A549 (cell line): ENCODE measurements at regions not wholly inside any gene's neighbourhood (a gene's known extent, or its start where the extent isn't known, plus 50 kb on each side); places are given as distances from the start of the nearest gene placed in this dataset.

Experiments used
- ATAC-seq, 2 experiments: fragments of 200-7000 bp in 1 of 2; fragments of >200 bp in 1 of 2; cut with Nextera tagmentation in 1 of 2; cut with Tn5 transposase in 1 of 2; 3 replicates each; pipeline versions ENCODE4 v1.8.0 to v1.9.1; 2018 to 2020; ENCODE audit warnings: mild to moderate bottlenecking in 1 of 2, moderate library complexity in 1 of 2
- CTCF ChIA-PET: fragments of 300-600 bp; sonication (Branson Sonifier 250); formaldehyde crosslinking; extraction: SDS; loops from one replicate; lab custom pipeline; 2021; ENCODE audit warnings: antibody characterized with exemption, inconsistent platforms; lab: Yijun Ruan, JAX
- POLR2A ChIA-PET: fragments of 350-600 bp; formaldehyde crosslinking; extraction: SDS; loops from one replicate; lab custom pipeline; 2021; ENCODE audit warnings: antibody characterized with exemption, inconsistent platforms; lab: Yijun Ruan, JAX
- DNase-seq, 2 experiments: peaks; one replicate each; pipeline versions ENCODE4 v3.0.0 to v3.0.0-alpha.2; 2011 to 2016; ENCODE audit warnings: low read depth in 1 of 2, low spot score in 1 of 2
- FAIRE-seq: peaks from 2 replicates; lab custom pipeline; 2011; peaks lifted over from hg19 to GRCh38; lab: Jason Lieb, UNC
- H3K27ac ChIP-seq, 2 experiments: fragments of >200 bp; sonication (Bioruptor Twin); formaldehyde crosslinking; 3 replicates each; pipeline ENCODE4 v1.5.1; 2016 to 2017
- H3K4me1 ChIP-seq: fragments of >200 bp; sonication (Bioruptor Twin); formaldehyde crosslinking; 3 replicates; pipeline ENCODE4 v1.6.1; 2016
- H3K4me2 ChIP-seq: fragments of >200 bp; sonication (Bioruptor Twin); formaldehyde crosslinking; 3 replicates; pipeline ENCODE4 v1.6.1; 2016
- H3K4me3 ChIP-seq: fragments of >200 bp; sonication (Bioruptor Twin); formaldehyde crosslinking; 3 replicates; pipeline ENCODE4 v1.5.1; 2016
- H3K9me3 ChIP-seq: fragments of >200 bp; sonication (Bioruptor Twin); formaldehyde crosslinking; 3 replicates; pipeline ENCODE4 v1.6.1; 2016
- ATOH8 ChIP-seq: fragments of 250-450 bp; sonication (Bioruptor Pico); IDR thresholded peaks from 2 replicates; pipeline ENCODE4 v1.5.0; 2020; ENCODE audit warnings: low read depth, mild to moderate bottlenecking, moderate library complexity
- BHLHE40 ChIP-seq: IDR thresholded peaks from 2 replicates; pipeline ENCODE4 v1.6.1; 2012; ENCODE audit warnings: low read depth, low read length, inconsistent platforms
- CEBPB ChIP-seq, 2 experiments: fragments of >200 bp in 1 of 2; sonication (Bioruptor Twin) in 1 of 2; formaldehyde crosslinking in 1 of 2; IDR thresholded peaks; 2 replicates each; pipeline ENCODE4 v1.6.1; 2012 to 2016
- CTCF ChIP-seq: fragments of >200 bp; sonication (Bioruptor Twin); formaldehyde crosslinking; IDR thresholded peaks from 3 replicates; pipeline ENCODE4 v1.5.1; 2016
- EHF ChIP-seq: fragments of 250-450 bp; sonication (Bioruptor Pico); IDR thresholded peaks from 2 replicates; pipeline ENCODE4 v1.5.0; 2020; ENCODE audit warnings: mild to moderate bottlenecking
- ESRRA ChIP-seq: fragments of 150-350 bp; IDR thresholded peaks from 2 replicates; pipeline ENCODE4 v1.6.1; 2014; ENCODE audit warnings: mild to moderate bottlenecking, low read length, borderline replicate concordance
- FOSB ChIP-seq: fragments of 250-450 bp; sonication (Bioruptor Pico); IDR thresholded peaks from 2 replicates; pipeline ENCODE4 v1.5.0; 2020; ENCODE audit warnings: mild to moderate bottlenecking, moderate library complexity
- HEYL ChIP-seq: fragments of 250-450 bp; sonication (Bioruptor Pico); IDR thresholded peaks from 2 replicates; pipeline ENCODE4 v1.8.0; 2021; ENCODE audit warnings: mild to moderate bottlenecking, moderate library complexity
- HOXB5 ChIP-seq: fragments of 250-450 bp; sonication (Bioruptor Pico); IDR thresholded peaks from 2 replicates; pipeline ENCODE4 v1.5.0; 2020; ENCODE audit warnings: mild to moderate bottlenecking, moderate library complexity
- KDM1A ChIP-seq: fragments of 200-600 bp; sonication (generic); IDR thresholded peaks from 2 replicates; pipeline ENCODE4 v1.6.1; 2016; ENCODE audit warnings: low read depth, mild to moderate bottlenecking
- RNF2 ChIP-seq: fragments of 200-600 bp; sonication (generic); IDR thresholded peaks from 2 replicates; pipeline ENCODE4 v1.6.1; 2016; ENCODE audit warnings: low read depth, mild to moderate bottlenecking, antibody characterized with exemption, moderate library complexity, borderline replicate concordance
- SMC3 ChIP-seq: fragments of >200 bp; sonication (Bioruptor Twin); formaldehyde crosslinking; IDR thresholded peaks from 3 replicates; pipeline ENCODE4 v1.6.1; 2018; ENCODE audit warnings: inconsistent platforms
- SREBF2 ChIP-seq: fragments of 450-650 bp; IDR thresholded peaks from 2 replicates; pipeline ENCODE4 v1.6.1; 2014; ENCODE audit warnings: mild to moderate bottlenecking, moderate library complexity
- ZFP36 ChIP-seq: fragments of 450-650 bp; IDR thresholded peaks from 2 replicates; pipeline ENCODE4 v1.6.1; 2014; ENCODE audit warnings: borderline replicate concordance; ENCODE audit not compliant: partially characterized antibody
- ZSCAN20 ChIP-seq: fragments of 250-450 bp; sonication (Bioruptor Pico); IDR thresholded peaks from 2 replicates; pipeline ENCODE4 v1.8.0; 2022; ENCODE audit warnings: mild to moderate bottlenecking, moderate library complexity
- WGBS: methylation state at CpG from one replicate; pipeline ENCODE4 v1.1.6; 2017; ENCODE audit errors: missing lambda C conversion rate; 5-methylcytosine and 5-hydroxymethylcytosine counted together
- TF ChIP-seq, protein P1 (sequence below): fragments of 450-650 bp; IDR thresholded peaks from 2 replicates; pipeline ENCODE4 v1.6.1; 2014; ENCODE audit warnings: antibody characterized with exemption

DNA sequence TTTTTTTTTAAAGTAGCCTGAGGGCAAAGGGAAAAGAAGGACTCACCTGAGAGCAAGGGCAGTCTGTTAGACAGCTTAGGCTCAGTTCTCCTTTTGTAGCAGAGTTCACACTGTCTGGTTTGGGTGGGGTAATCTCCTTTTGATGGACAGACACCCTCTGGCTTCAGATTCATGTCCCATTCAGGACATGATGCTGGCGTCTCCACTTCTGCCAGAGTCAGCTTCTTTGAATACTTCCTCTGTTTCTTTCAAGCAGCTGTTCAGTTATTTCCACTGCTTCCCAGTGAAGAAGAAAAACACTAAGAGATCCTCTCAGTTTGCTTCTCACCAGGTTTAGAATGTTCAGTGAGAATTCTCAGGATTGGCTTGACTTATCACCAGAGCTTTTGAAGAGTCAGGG is 79.0 kb upstream of the HSD17B12 start:
- ChIA-PET CTCF (no interaction called here), POLR2A (no interaction called here)
- no peak overlapping the region for H3K4me2 ChIP-seq
- H3K9me3 ChIP-seq = no peaks in the 10 kb centered on the region
- TF ChIP-seq ZFP36 = no peak
- TF ChIP-seq HEYL = no peak
- no peak for TF ChIP-seq EHF
- TF ChIP-seq, protein P1, sequence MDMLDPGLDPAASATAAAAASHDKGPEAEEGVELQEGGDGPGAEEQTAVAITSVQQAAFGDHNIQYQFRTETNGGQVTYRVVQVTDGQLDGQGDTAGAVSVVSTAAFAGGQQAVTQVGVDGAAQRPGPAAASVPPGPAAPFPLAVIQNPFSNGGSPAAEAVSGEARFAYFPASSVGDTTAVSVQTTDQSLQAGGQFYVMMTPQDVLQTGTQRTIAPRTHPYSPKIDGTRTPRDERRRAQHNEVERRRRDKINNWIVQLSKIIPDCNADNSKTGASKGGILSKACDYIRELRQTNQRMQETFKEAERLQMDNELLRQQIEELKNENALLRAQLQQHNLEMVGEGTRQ = no peak
- no peak for TF ChIP-seq ESRRA
- TF ChIP-seq BHLHE40 = no peak
- no peak for TF ChIP-seq CEBPB (IDR thresholded peaks at IDR 0.05)
- no peak for TF ChIP-seq ZSCAN20 (CRISPR knock-in tag)
- TF ChIP-seq RNF2 = no peak
- FAIRE-seq (no peak), ATAC-seq (no peak), DNase-seq (no peak)
- no peaks in the 10 kb centered on the region for H3K4me1 ChIP-seq
- 0% methylated on average over 1 of the region's 1 CpG for WGBS
- H3K27ac ChIP-seq = no peak overlapping the region
- no peak overlapping the region for H3K4me3 ChIP-seq

DNA sequence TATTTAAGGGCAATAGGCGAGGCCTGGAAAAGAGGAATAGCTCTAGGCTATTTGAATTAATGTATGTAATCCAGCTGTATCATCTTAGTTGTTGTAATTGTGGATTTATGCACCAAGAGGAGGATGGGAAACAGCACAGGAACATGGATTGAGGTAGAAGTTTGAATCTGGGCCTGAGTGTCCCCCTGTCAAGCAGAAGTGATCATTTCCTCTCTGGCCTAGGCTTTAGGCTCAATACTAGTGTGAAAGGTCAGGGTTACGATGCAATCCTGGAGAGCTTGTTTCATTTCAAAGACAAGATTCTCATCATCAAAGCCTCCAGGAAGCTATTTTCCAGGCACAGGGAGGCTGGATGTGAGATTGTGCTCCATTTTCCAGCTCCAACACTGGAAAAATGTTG is 77.9 kb upstream of the HSD17B12 start:
- Histone ChIP-seq H3K4me2 (no peak overlapping the region), H3K9me3 (no peaks in the 10 kb centered on the region), H3K4me3 (no peak overlapping the region), H3K4me1 (no peaks in the 10 kb centered on the region), H3K27ac (no peak overlapping the region)
- ChIA-PET CTCF (no interaction called here), POLR2A (no interaction called here)
- FAIRE-seq (no peak), ATAC-seq (no peak), DNase-seq (no peak)
- TF ChIP-seq ATOH8 = no peak
- no peak for TF ChIP-seq SREBF2
- no peak for TF ChIP-seq FOSB (CRISPR knock-in tag)
- TF ChIP-seq CTCF = no peak
- no peak for TF ChIP-seq ZSCAN20 (CRISPR knock-in tag)
- no peak for TF ChIP-seq SMC3
- TF ChIP-seq, protein P1 = no peak
- WGBS = 35% methylated on average over 2 of the region's 2 CpGs

GRCh38 chr11:43614214-43614613 is 66.3 kb upstream of the HSD17B12 start:
- H3K4me2 ChIP-seq = no peak overlapping the region
- ChIA-PET CTCF (no interaction called here), POLR2A (no interaction called here)
- FAIRE-seq = no peak
- no peaks in the 10 kb centered on the region for H3K4me1 ChIP-seq
- no peak overlapping the region for H3K27ac ChIP-seq
- ATAC-seq = no peak
- no peak for DNase-seq
- TF ChIP-seq KDM1A (peak; percentile 55; the same call in 1 of the 2 replicates), HOXB5 (CRISPR knock-in tag) (no peak)
- H3K4me3 ChIP-seq = no peak overlapping the region
- 3% methylated on average over 2 of the region's 2 CpGs for WGBS
- peaks cover 31% of the 10 kb centered on the region for H3K9me3 ChIP-seq
